ENCODE measurements at regions not wholly inside any gene's neighbourhood (a gene's known extent, or its start where the extent isn't known, plus 50 kb on each side); places are given as distances from the start of the nearest gene placed in this dataset.
"Not testable (repeated sequence)": the region's sequence is repeated elsewhere in the genome, so short reads cannot be mapped to it uniquely, and the experiment has no call there.

DNA sequence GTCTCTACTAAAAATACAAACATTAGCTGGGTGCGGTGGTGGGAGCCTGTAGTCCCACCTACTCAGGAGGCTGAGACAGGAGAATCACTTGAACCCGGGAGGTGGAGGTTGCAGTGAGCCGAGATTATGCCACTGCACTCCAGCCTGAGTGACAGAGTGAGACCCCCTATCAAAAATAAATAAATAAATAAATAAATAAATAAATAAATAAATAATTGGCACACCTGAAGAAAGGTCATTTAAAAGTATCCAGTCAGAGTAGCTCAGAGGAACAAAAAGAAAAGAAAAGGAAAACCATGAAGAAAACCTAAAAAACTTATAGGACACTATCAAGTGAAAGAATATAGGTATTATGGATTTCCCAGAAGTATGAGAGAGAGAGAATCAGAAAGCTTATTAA, 330.1 kb upstream of the AR start:
- DNase-seq (ENCODE audit: low spot score); in situ Hi-C loops (cut with MboI; ENCODE audit: low pct_unique_long_range_greater_than_20kb, low sequenced_read_pairs, unreplicated experiment): not testable (repeated sequence)

DNA sequence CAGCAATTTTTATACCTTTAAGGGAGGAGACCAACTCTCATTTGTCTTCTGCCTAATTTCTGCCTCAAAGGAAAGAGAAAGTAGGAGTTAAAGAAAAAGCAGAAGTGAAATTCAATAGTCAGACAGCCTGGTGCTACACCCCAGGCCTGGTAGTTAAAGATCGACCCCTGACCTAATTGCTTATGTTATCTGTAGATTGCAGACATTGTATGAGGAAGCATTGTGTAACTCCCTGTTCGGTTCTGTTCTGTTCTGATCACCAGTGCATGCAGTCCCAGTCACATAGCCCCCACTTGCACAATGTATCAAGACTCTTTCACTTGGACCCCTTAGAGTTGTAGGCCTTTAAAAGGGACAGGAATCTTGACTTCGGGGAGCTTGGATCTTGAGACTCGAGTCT, 335.9 kb upstream of the AR start:
- no peak for DNase-seq (ENCODE audit: low spot score)
- TF ChIP-seq, protein P1, sequence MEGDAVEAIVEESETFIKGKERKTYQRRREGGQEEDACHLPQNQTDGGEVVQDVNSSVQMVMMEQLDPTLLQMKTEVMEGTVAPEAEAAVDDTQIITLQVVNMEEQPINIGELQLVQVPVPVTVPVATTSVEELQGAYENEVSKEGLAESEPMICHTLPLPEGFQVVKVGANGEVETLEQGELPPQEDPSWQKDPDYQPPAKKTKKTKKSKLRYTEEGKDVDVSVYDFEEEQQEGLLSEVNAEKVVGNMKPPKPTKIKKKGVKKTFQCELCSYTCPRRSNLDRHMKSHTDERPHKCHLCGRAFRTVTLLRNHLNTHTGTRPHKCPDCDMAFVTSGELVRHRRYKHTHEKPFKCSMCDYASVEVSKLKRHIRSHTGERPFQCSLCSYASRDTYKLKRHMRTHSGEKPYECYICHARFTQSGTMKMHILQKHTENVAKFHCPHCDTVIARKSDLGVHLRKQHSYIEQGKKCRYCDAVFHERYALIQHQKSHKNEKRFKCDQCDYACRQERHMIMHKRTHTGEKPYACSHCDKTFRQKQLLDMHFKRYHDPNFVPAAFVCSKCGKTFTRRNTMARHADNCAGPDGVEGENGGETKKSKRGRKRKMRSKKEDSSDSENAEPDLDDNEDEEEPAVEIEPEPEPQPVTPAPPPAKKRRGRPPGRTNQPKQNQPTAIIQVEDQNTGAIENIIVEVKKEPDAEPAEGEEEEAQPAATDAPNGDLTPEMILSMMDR (IDR thresholded peaks at IDR 0.05; ENCODE audit: extremely low read depth, insufficient read depth, missing control alignments), result no peak
- in situ Hi-C loops (cut with MboI; ENCODE audit: low pct_unique_long_range_greater_than_20kb, low sequenced_read_pairs, unreplicated experiment), result no loop called here

DNA sequence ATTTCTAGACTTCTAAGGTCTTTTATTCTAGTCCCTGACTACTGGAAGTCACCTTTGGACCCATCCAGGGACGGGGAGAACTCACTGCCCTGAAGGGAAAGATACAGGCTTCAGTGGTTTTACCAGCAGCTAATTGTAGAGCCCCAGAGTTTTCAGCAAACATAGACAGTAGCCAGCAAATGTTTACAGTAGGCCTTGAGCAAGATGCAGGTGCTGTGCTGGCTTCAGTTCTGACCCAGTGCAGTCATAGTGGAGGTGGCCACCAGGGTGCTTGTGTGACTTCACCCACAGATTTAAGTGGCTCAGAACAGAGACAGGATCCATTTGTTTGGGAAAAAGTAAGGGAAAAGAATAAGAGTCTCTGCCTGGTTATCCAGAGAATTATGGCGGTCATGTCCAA, 384.4 kb upstream of the AR start:
- in situ Hi-C loops (cut with MboI; ENCODE audit: low pct_unique_long_range_greater_than_20kb, low sequenced_read_pairs, unreplicated experiment), result no loop called here
- DNase-seq (ENCODE audit: low spot score), result no peak
- TF ChIP-seq, protein P1 (IDR thresholded peaks at IDR 0.05; ENCODE audit: extremely low read depth, insufficient read depth, missing control alignments), result no peak

DNA sequence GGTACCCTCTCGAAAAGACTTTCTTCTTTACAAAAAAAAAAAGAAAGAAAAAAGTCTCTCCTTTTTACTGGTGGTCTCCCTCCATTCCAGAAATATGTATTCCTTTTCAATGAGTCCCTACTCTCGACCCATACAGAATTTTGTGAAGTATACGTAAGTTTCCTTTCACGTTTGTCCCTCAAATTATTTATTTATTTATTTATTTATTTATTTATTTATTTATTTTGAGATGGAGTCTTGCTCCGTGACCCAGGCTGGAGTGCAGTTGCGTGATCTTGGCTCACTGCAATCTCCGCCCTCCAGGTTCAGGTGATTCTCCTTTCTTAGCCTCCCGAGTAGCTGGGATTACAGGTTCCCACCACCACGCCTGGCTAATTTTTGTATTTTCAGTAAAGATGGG, 429.2 kb upstream of the AR start:
- no peak for DNase-seq (ENCODE audit: low spot score)
- TF ChIP-seq, protein P1 (IDR thresholded peaks at IDR 0.05; ENCODE audit: extremely low read depth, insufficient read depth, missing control alignments), result no peak
- in situ Hi-C loops (cut with MboI; ENCODE audit: low pct_unique_long_range_greater_than_20kb, low sequenced_read_pairs, unreplicated experiment), result no loop called here

DNA sequence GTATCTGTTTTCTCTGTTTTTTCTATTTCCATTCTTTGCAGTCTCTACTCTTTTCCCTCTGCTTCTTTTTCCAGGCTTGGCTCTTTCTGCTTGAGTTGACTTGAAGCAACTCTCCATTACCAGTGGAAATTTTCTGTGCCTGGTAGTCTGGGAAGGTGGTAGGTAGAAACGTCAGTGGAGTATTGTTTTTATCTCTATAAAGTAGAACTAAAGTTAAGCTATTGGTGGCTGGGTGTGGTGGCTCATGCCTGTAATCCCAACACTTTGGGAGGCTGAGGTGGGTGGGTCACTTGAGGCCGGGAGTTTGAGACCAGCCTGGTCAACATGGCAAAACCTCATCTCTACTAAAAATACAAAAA, 438.1 kb upstream of the AR start:
- no peak for DNase-seq (ENCODE audit: low spot score)
- TF ChIP-seq, protein P1 (IDR thresholded peaks at IDR 0.05; ENCODE audit: extremely low read depth, insufficient read depth, missing control alignments), result no peak
- in situ Hi-C loops (cut with MboI; ENCODE audit: low pct_unique_long_range_greater_than_20kb, low sequenced_read_pairs, unreplicated experiment), result no loop called here

DNA sequence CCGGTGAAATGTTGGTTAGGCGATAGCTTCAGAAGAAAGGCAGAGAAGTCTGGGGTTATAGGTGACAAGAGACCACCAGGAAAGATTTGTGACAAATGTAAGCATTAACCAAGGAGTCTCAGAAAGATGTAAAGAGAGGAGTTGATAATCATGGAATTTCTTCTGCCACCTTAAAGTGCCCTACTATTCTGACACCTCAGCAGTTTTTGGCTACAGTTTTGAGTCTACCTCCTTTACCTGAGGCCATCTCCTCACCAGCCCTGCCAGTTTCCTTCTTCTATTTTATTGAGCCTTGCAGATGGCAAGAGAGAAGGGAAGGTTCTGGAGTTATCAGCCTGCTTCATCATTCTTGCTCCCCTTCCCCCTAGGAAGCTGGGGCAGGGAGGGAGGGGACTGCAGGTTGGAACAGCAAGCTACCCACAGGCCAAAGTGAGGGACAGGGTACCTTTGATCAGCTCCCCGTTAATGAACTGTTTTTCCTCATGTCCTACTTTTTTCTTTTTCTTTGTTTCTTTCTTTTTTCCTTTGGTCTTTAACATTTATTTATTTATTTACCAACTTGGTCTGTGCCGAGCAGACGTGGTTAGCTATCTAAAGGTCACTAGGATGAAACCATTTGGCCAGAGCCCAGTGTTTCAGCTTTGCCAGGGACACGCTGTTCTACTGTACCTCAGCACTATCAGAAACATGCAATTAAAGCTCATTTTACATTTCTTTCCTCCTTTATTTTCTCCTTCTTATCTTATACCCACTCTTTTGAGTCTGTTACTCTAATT, 438.7 kb upstream of the AR start:
- no peak for DNase-seq (ENCODE audit: low spot score)
- in situ Hi-C loops (cut with MboI; ENCODE audit: low pct_unique_long_range_greater_than_20kb, low sequenced_read_pairs, unreplicated experiment), result no loop called here
- TF ChIP-seq, protein P1 (IDR thresholded peaks at IDR 0.05; ENCODE audit: extremely low read depth, insufficient read depth, missing control alignments), result no peak

DNA sequence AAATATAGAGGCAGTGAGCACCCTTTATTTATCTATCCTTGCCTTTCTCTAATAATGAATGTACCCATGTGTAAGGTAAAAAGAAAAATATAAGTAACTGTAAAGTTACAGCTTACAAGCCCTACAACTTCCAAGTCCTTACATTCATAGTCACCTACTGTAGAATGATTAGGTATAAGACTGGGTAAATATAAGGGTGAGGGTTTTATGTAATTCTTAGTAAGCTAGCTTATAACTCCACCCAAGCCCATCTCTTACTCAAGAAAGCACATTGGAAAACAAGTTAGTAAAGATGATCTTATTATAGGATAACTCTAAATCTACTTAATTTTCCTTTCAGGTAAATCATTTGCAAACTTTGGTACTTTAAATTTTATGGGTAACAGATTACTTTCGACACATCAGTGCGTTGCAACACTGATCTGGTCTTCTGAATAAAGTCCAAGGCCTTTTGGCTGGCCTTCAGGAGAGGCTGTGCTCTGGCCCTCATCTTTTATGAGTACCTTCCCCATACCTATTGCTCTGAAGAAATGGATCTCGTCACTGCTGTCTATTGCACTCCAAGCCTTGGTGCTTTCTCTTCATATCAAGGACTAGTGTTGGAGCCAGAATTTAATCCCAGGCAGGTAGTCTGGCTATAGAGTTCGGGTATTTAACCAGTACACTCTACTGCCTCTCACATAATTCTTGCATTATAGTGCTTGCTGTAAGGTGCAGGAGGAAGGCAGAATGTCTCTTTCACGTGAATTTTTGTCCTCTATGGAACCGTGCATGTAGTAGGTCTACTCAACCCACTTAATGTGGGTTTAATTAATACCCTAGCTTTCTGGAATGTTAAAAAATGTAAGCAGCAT, 443.6 kb upstream of the AR start:
- in situ Hi-C loops (cut with MboI; ENCODE audit: low pct_unique_long_range_greater_than_20kb, low sequenced_read_pairs, unreplicated experiment), result no loop called here
- no peak for DNase-seq (ENCODE audit: low spot score)

More for the DNA sequence above, 443.6 kb upstream of the AR start:
- TF ChIP-seq, protein P1 (IDR thresholded peaks at IDR 0.05; ENCODE audit: extremely low read depth, insufficient read depth, missing control alignments), result no peak

Data from GM13977 (cell line).